ENCODE measurements at regions not wholly inside any gene's neighbourhood (a gene's known extent, or its start where the extent isn't known, plus 50 kb on each side); places are given as distances from the start of the nearest gene placed in this dataset.

- no peak for DNase-seq (ENCODE audit: low read depth)
These were observed 336.4 kb upstream of the FBXO33 start for GRCh38 chr14:39768589-39768988.

- DNase-seq (ENCODE audit: low read depth) = no peak
These were observed 334.3 kb upstream of the FBXO33 start for GRCh38 chr14:39766397-39767000.

GRCh38 chr14:39765676-39766075 lies 333.4 kb upstream of the FBXO33 start:
- no peak for DNase-seq (ENCODE audit: low read depth)

GRCh38 chr14:39763402-39763890 lies 331.2 kb upstream of the FBXO33 start:
- no peak for DNase-seq (ENCODE audit: low read depth)

GRCh38 chr14:39762576-39763401 lies 330.6 kb upstream of the FBXO33 start:
- no peak for DNase-seq (ENCODE audit: low read depth)

- no peak for DNase-seq (ENCODE audit: low read depth)
These were observed 323.1 kb upstream of the FBXO33 start for GRCh38 chr14:39755269-39755878.

- DNase-seq (ENCODE audit: low read depth) = no peak
These were observed 308.2 kb upstream of the FBXO33 start for GRCh38 chr14:39740454-39740853.

- no peak for DNase-seq (ENCODE audit: low read depth)
These were observed 307.6 kb upstream of the FBXO33 start for GRCh38 chr14:39739796-39740195.

- DNase-seq (ENCODE audit: low read depth) = no peak
These were observed 302.1 kb upstream of the FBXO33 start for GRCh38 chr14:39734306-39734705.

- no peak for DNase-seq (ENCODE audit: low read depth)
These were observed 301.5 kb upstream of the FBXO33 start for GRCh38 chr14:39733741-39734140.

GRCh38 chr14:39731912-39732311 lies 299.7 kb upstream of the FBXO33 start:
- no peak for DNase-seq (ENCODE audit: low read depth)

- no peak for DNase-seq (ENCODE audit: low read depth)
These were observed 294.3 kb upstream of the FBXO33 start for GRCh38 chr14:39726563-39726962.

GRCh38 chr14:39722547-39723273 lies 290.5 kb upstream of the FBXO33 start:
- DNase-seq (ENCODE audit: low read depth) = no peak

- no peak for DNase-seq (ENCODE audit: low read depth)
These were observed 284.8 kb upstream of the FBXO33 start for GRCh38 chr14:39716987-39717570.

GRCh38 chr14:39712293-39712999 lies 280.2 kb upstream of the FBXO33 start:
- DNase-seq (ENCODE audit: low read depth) = no peak

- no peak for DNase-seq (ENCODE audit: low read depth)
These were observed 272.4 kb upstream of the FBXO33 start for GRCh38 chr14:39704594-39704993.

- no peak for DNase-seq (ENCODE audit: low read depth)
These were observed 262.1 kb upstream of the FBXO33 start for GRCh38 chr14:39694341-39694740.

- no peak for DNase-seq (ENCODE audit: low read depth)
These were observed 251.5 kb upstream of the FBXO33 start for GRCh38 chr14:39683691-39684260.

GRCh38 chr14:39682582-39682981 lies 250.3 kb upstream of the FBXO33 start:
- DNase-seq (ENCODE audit: low read depth) = no peak

GRCh38 chr14:39681782-39682399 lies 249.7 kb upstream of the FBXO33 start:
- no peak for DNase-seq (ENCODE audit: low read depth)

Measured in forelimb muscle (tissue), 1 donor.